HG02798 (cell line): ENCODE measurements at regions not wholly inside any gene's neighbourhood (a gene's known extent, or its start where the extent isn't known, plus 50 kb on each side); places are given as distances from the start of the nearest gene placed in this dataset.
"Not testable (repeated sequence)": the region's sequence is repeated elsewhere in the genome, so short reads cannot be mapped to it uniquely, and the experiment has no call there.

Source experiments
- ATAC-seq: cut with Tn5 transposase; IDR thresholded peaks from one replicate; pipeline ENCODE4 v1.9.1; 2021; ENCODE audit warnings: mild to moderate bottlenecking; ENCODE audit not compliant: unreplicated experiment, poor library complexity

DNA sequence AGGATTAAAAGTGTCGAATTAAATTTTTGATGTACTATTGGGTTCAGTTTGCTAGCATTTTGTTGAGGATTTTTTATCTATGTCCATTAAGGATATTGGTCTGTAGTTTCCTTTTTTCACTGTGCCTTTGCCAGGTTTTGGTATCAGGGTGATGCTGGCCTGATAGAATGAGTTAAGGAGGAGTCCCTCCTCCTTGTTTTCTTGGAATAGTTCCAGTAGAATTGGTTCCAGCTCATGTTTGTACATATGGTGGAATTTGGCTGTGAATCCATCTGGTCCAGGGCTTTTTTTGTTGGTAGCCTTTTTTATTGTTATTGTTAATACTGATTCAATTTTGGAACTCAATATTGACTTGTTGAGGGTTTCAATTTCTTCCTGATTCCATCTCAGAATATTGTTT, 141.8 kb downstream of the SIM1 start:
- no peak for ATAC-seq

DNA sequence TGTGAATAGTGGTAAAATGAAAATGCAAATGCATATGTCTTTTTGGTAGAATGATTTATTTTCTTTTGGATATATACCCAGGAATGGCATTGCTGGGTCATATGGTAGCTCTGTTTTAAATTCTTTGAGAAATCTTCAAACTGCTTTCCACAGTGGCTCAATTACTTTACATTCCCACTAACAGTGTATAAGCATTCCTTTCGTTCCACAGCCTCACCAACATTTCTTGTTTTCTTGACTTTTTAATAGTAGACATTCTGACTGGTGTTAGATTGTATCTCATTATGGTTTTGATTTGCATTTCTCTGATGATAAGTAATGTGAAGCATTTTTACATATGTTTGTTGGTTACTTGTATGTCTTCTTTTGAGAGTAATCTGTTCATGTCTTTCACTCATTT, 144.0 kb downstream of the SIM1 start:
- ATAC-seq, result no peak

DNA sequence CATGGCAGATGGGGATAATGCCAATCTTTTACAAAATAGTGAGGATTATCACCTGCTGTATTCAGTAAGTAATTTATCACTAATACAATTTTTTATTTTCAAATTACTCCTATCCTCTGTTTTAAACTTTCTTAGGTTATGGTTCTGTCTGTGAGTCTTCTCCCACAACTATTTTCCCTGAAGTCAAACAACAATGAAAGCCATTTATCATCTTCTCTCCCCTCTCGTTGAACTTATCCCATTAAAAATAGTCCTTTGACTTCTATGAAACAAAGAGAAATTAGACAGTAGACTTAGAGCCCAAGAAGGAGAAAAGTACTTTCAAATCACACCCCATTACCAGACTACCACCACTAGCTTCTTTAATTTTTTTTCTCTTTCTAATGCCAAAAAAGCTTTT, 147.7 kb downstream of the SIM1 start:
- ATAC-seq, result no peak

DNA sequence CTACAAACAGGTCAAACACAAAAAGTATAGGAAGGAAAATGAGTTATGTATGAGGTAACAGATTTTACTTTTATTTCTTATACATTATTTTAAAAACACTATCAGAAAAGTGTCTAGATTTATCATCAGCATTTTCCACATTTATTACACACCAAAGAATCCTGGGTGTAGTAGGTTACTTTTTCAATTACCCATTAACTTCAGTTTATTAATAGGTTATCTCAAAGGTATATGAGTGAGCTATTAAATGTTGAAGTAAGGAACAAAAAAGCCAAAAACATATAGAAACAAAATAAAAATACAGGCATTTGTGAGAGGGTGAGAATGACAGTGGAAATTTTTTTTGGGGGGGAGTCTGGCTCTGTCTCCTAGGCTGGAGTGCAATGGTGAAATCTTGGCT, 150.5 kb downstream of the SIM1 start:
- no peak for ATAC-seq

DNA sequence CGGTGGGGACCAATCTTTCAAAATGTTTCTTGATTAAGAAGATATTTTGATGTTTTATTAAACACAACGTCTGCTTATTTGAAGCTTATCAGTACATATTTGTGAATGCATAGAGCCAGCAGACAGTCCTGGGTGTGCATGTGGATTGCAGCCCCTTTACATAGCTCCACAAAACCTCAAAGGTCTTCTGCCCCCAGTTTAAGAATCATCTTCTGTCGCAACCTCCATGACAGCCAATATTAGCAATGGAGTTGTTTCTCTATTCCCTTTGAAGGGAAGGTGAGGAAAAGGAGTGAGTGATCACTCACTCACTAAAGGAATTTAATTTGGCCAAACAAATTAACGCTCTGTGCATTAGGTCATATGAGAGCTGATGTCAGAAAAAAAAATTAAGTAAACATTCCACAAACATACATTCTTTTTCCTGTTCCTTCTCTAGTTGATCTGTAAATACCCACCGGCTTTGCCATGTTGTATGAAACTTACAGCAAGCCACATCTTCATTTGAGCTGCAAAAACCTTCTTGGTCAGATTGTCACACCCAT, 152.9 kb downstream of the SIM1 start:
- no peak for ATAC-seq

DNA sequence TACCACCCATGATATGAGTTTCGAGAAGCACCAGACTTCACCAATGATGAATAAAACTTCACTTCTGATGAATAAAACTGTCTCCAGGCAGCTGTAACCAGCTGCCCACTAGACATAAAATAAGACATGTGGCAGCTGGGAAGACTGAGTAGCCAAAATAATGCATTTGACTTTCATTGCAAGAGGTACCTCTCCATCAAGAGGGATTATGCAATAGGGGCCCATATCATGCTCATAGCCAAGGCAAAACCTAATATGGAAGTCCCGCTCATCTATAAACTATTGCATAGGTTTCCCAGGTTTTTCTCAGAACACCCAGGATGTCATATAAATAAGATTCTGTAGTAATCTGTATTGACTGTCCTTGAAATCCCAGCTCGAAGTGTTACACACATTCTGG, 155.5 kb downstream of the SIM1 start:
- no peak for ATAC-seq

DNA sequence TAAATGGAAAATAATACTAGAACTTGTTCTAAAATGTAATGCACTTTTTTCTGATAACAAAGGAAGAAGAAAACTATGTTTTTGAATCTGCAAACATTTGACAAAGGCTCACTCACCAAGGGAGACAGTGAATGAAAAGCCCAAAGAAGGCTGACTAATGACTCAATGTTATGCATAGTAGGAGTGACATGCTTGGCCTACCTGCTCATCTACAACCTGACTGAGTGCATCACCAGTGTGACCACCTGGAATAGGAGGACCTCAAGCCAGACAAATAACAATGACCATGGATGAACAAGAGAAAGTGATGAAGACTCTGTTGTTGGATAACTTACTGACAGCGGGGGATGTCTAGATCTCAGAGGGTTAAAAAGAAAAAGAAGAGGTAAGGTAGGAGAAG, 157.2 kb downstream of the SIM1 start:
- ATAC-seq, result no peak

DNA sequence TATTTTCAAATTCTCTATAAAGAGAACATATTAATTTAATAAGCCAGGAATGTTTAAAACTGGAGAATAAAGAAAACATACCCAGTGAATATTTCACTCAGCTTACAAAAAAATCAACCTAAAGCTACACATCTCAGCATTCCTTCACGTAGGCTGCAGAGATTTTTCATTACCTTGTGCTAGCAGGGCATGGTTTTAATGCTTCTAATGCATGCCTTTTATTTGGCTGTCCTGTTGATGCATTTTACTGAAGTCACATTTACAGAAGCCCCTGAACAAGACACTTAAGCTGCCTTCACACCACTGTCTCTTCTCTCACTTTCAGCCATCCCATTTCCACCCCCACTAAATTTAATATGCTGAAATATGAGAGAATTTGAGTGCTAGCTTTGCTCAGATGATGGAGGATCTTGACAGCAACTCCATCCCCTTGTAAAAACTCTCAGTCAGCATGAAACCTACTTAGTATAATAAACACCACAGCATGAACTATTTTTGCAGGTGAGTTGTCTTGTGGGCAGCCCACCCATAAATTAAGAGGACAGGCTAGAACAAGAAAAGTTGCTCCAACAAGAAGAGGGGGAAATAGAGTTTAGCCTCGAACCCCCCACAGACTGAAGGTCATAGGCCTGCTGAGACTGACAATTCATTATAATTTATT, 159.4 kb downstream of the SIM1 start:
- no peak for ATAC-seq

DNA sequence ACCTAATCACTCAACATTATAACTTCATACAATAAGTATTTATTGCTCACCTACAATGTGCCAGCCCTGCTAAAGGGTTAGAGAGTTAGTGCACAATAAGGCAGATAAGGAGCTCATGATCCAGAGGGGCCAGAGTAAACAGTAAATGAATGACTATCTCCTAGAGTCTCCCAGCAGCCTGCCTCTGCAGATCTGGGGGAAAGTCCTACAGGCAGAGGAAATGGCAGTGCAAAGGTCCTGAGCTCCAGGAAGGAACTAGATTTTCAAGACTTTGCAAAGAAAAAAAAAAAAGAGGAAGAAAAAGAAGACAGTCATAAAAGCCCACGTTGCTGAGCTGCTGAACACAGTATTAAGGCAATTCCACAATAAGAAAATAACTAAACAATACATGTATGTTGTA, 160.1 kb downstream of the SIM1 start:
- no peak for ATAC-seq

DNA sequence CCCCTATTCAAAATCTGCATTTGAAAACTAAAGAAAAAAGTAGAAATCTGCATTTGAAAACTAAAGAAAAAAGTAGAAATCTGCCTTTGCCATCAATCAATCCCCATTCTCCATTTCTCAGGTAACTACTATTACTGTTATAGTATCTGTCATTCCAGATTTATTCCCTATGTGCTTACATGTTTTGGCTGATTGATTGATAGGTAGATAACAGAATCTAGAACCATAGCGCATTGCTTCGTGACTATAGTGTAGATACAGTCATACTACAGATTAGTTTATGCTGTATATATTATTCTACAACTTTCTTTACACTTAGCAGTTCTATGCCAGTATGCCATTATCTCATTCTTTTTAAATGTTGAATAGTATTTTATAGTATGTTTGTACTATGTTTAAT, 163.0 kb downstream of the SIM1 start:
- ATAC-seq, result no peak

DNA sequence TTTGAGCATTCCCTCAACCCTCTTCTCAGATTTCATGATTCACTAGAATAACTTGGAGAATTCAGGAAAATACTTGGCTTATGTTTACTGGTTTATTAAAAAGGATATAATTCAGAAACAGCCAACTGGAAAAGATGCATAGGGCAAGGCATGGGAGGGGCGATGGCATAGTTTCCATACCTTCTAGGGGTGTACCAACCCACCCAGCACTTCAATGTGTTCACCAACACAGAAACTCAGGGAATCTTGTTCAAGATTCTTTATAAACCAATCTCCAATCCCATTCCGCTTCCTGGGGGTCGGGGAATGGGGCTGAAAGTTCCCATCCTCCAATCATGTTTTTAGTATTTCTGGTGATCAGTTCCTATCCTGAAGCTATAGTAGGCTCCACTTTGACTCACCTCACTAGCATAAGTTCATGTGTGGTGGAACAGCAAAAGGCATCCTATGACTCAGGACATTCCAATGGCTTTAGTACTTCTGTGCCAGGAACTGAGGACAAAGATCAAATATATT, 164.4 kb downstream of the SIM1 start:
- ATAC-seq, result no peak

DNA sequence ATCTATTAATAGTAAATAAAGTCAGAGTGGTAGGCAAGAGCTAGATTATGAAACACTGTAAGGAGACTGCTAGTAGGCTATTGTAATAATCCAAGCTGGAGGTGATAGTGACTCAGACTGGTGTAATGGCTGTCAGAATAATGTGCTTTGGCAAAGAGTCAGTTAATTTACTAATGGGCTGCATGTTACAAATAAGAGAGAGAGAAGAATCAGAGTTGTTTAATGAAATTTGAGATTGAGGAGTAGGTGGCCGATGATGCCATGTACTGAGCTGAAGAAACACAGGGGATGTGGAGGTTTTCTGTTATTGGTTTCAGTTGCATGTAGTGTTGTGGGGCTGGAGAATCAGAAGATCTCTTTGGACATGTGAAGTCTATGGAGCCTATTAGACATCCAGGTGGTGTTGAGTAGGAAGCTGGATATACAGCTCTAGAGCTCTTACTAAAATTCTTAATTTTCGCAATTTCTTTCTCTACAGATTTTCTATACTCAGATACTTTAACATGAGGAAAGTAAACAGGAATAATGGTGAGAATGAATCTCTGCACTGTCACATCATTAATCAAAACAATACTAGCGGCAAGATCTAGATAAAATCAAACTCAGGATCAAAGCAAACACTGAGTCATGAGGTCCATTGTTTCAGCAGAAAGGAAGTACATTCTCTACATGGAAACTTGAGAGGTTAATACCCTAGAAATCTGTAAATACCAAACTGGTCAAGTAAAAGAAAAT, 167.7 kb downstream of the SIM1 start:
- no peak for ATAC-seq

DNA sequence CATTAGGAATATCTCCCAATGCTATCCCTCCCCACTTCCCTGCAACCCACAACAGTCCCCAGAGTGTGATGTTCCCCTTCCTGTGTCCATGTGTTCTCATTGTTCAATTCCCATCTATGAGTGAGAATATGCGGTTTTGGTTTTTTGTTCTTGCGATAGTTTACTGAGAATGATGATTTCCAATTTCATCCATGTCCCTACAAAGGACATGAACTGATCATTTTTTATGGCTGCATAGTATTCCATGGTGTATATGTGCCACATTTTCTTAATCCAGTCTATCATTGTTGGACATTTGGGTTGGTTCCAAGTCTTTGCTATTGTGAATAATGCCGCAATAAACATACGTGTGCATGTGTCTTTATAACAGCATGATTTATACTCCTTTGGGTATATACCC, 169.5 kb downstream of the SIM1 start:
- not testable (repeated sequence) for ATAC-seq

DNA sequence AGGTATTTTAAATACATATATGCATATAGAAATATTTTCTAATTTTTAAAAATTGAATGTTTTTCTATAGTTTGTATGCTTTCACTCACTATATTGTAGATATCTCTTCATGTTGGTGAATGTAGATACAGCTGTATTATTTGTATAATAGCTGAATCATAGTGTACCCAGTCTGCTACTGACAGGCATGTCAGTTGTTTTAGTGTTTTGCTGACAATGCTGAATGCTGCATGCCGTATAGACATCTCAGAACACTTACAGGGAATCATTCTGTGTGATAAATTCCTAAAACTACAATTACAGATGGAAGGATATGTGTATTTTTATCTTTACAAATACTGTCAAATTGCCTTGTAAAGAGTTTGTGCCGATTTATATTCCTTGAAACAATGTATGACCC, 175.4 kb downstream of the SIM1 start:
- no peak for ATAC-seq

DNA sequence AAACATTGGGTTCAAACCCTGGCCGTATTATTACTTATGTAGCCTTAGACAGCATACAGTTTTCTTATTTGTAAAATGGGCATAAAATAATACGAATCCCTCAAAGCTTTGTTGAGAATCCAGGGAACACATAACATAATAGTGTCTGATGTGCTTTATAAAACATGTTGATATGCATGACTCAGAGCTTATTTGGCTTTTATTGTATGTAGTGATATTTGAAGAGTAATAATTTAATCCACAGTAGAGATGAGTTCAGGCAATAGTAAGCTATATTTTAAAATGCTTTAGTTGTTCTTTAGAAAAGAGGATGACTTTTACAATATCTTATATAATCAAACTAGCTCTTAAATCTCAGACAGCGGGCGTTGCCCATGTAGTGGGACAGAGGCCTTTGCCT, 176.4 kb downstream of the SIM1 start:
- no peak for ATAC-seq

DNA sequence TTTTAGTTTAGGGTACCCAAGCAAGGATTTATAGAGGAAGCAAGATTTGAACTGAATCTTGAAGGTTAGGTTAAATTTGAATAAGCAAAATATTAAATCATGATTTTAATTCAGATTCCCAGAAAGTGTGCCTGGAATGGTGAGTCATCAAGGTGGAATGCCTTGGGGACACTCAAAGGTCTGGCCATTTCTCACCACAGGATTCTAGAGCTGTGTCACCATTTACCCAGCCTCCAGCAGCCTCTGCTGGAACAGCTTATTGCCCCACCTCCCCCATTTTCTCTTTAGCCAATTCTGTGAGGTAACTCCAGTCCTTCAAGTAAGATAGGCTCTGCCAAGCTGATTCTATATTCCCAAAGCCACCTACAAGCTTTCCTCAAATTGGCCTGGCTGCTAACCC, 181.4 kb downstream of the SIM1 start:
- no peak for ATAC-seq

DNA sequence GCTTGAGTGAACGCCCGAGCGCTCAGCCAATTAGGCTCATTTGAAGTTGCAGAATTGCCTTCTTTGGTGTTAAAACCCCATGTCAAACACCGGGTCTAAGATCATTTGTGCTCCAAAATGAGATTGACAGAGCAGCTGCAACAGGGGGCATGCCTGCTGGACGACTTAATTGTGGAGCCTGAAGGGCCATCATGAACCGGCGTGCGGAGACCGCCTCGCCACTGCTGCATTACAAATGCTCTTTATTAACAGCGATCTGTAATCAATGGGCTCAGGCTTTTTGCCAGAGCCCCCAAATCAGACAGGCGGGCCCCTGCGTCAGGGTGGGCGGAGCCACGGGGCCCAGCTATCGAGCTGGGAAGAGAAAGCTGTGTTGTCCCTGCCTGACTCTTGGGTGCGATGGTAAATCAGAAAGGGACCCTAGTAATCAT, 183.2 kb downstream of the SIM1 start:
- ATAC-seq, result no peak

DNA sequence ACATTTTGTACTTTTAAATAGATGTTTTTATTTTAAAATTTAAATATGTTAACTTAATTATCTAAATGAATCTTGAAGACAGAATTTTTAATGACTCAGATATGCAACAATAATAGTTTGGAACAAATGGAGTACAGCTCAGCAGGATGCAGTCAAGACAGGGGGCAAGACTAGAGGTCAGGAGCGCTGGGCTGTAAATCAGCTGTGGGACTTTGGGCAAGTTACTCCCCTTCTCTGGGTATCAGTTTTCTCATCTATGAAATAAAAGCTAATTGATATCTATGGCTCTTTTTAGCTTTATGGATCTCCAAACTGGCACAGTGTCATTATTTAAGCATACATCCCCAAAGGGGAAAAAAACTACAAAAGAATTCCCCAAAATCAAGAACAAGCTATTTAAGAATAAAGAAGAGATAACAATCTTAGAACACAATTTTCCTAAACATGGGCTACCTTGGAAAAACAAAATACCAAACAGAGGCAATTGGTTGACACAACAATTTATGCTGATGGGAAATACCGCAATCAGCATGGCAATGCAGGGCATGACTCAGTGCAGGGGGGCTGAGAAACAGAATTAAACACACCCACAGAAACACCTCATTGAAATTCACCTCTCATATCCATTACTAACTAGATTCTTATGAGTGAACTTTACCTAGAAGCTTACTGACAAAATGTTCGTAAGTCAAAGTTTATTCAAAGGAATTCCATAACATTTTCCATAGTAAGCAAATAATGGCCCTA, 188.2 kb downstream of the SIM1 start:
- ATAC-seq, result no peak

DNA sequence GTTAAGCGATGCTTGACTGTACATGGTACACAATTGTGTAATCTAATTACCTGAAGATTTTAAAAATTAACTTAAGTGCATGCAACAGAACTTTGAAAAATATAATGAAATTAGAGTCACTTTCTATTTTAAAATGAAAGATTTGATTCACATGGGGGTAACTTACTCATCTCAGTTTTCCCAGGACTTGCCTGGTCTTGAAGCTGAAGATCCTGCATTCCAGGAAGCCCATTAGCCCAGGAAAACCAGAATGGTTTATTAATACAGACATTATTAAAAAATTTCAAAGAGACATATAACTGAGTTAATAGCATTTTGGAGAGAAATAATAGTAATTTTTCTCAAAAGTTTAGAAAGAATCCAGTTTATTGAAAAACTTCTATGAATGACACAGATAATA, 190.6 kb downstream of the SIM1 start:
- no peak for ATAC-seq

DNA sequence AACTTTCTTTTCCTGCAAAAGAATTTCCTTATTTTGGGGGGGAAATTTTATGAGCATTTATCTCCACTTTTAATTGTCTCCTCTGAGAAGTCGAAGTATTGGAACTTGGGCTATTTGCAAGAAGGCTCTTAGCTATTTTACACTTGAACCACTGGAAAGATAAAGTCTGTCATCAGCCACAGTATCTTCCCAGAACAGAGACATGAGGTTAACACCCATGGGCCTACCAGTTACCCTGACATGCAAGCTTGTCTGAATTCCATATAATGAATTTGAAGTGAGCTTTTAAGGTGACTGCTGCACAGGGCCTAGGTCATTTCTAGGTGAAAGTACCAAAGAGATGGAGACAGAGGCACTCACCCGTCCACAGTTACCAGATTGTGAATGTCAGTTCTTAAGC, 193.1 kb downstream of the SIM1 start:
- ATAC-seq, result no peak

DNA sequence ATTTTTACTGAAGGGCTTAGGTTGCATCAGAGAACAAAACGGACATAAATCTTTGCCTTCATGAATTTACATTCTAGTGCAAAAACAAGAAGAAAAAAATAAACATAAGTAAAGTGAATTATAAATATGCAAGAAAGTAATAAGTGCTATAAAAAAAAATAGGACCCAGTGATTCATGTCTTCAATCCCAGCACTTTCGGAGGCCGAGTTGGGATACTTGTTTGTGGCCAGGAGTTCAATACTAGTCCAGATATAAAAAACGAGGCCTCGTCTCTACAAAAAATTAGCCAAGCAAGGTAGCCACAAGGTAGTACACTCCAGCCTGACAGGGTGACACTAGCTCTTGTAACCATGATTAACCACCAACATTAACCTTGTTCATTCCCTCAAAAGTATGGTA, 193.5 kb downstream of the SIM1 start:
- no peak for ATAC-seq
